ENCODE measurements at regions not wholly inside any gene's neighbourhood (a gene's known extent, or its start where the extent isn't known, plus 50 kb on each side); places are given as distances from the start of the nearest gene placed in this dataset.

DNA sequence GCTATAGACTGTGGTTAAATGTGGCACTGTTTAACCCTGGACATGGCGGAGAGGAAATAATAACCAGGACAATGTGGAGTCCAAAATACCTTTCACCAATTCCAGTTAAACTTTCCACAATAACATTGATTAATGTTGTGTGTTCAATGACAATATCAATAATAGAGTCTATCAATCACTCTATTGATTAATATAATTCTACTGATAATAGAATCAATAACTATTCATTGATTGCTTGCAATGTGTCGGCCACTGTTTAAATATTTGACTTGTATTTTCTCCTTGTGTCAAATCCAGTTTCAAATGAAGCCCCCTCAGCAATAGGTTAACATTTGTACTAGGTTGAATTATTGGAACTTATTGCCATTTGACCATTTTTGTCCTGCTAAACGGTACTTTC lies 187.0 kb downstream of the PTPN20 start:
- TF ChIP-seq SP1 (IDR thresholded peaks at IDR 0.05) (no peak), ZNF384 (IDR thresholded peaks at IDR 0.05) (no peak), FOXM1 (IDR thresholded peaks at IDR 0.05; ENCODE audit: borderline replicate concordance) (no peak), FOXA1 (IDR thresholded peaks at IDR 0.05) (no peak), FOXK2 (IDR thresholded peaks at IDR 0.05) (no peak), ELF4 (IDR thresholded peaks at IDR 0.05) (no peak)

Measured in HEK293T (cell line).